ENCODE measurements at regions not wholly inside any gene's neighbourhood (a gene's known extent, or its start where the extent isn't known, plus 50 kb on each side); places are given as distances from the start of the nearest gene placed in this dataset.

DNA sequence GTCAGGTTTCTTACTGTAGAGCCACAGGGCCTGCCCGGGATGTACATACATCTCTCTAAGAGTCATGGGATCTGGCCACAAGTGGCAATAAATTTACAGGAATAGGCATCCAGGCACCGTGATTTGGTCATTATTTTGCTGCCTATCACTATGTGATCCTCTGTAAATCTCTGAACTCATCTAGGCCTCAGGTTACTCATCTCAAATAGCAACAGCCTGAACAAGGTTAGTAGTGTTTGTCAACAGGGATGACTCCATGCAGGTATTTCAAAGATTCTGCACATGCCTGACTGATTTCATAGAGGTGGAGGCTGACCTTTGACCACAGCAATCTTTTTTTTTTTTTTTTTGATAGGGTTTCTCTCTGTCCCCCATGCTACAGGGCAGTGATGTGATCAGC lies 88.8 kb upstream of the TBL1XR1 start:
- ATAC-seq = peak; percentile 59 to 97 (median 75)
- peak overlapping the region in 1 of 3 donors; percentile 39 for H3K27ac ChIP-seq

DNA sequence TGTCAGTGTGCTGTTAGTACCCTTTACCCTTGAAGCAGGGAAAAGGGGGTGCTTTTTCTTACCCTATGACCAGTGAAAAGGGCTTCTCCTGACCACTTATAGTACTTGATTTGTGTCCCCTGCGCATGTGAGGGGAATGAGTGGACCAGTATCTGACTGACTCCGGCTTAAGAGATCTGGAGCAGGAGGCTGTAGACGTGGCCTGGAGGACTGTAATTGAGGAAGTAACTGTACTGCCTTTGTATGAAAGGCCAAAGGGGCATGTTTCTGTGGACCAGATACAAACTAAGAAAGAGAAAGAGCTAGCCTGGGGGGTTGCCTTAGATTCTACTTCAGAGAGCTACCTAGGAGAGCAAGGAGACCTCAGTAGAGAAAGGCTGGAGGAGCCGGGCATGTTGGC lies 89.9 kb upstream of the TBL1XR1 start:
- no peak overlapping the region for H3K4me3 ChIP-seq
- 94% methylated on average over 3 of the region's 4 CpGs for WGBS (ENCODE audit: insufficient coverage, low coverage, low lambda C conversion rate, missing lambda C conversion rate)
- ATAC-seq (no peak), DNase-seq (no peak)
- no peaks in the 10 kb centered on the region for H3K9me3 ChIP-seq
- H3K27me3 ChIP-seq = no peaks in the 10 kb centered on the region
- TF ChIP-seq POLR2A (IDR thresholded peaks at IDR 0.05) = no peak
- TF ChIP-seq, protein P1, sequence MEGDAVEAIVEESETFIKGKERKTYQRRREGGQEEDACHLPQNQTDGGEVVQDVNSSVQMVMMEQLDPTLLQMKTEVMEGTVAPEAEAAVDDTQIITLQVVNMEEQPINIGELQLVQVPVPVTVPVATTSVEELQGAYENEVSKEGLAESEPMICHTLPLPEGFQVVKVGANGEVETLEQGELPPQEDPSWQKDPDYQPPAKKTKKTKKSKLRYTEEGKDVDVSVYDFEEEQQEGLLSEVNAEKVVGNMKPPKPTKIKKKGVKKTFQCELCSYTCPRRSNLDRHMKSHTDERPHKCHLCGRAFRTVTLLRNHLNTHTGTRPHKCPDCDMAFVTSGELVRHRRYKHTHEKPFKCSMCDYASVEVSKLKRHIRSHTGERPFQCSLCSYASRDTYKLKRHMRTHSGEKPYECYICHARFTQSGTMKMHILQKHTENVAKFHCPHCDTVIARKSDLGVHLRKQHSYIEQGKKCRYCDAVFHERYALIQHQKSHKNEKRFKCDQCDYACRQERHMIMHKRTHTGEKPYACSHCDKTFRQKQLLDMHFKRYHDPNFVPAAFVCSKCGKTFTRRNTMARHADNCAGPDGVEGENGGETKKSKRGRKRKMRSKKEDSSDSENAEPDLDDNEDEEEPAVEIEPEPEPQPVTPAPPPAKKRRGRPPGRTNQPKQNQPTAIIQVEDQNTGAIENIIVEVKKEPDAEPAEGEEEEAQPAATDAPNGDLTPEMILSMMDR (IDR thresholded peaks at IDR 0.05) = no peak
- H3K27ac ChIP-seq = no peak overlapping the region
- no peaks in the 10 kb centered on the region for H3K36me3 ChIP-seq
- intact Hi-C loops (cut with DNase I) = no loop called here
- H3K4me1 ChIP-seq = no peaks in the 10 kb centered on the region

More for the DNA sequence above, 88.8 kb upstream of the TBL1XR1 start:
- no peak overlapping the region for H3K4me3 ChIP-seq
- intact Hi-C loops (cut with DNase I) = no loop called here
- H3K36me3 ChIP-seq = no peaks in the 10 kb centered on the region
- H3K27me3 ChIP-seq = no peaks in the 10 kb centered on the region
- DNase-seq = no peak
- no peaks in the 10 kb centered on the region for H3K4me1 ChIP-seq
- 61% methylated on average over 2 of the region's 2 CpGs for WGBS (ENCODE audit: insufficient coverage, low coverage, low lambda C conversion rate, missing lambda C conversion rate)
- no peaks in the 10 kb centered on the region for H3K9me3 ChIP-seq
- no peak for TF ChIP-seq POLR2A (IDR thresholded peaks at IDR 0.05)
- TF ChIP-seq, protein P1 (IDR thresholded peaks at IDR 0.05) = no peak

DNA sequence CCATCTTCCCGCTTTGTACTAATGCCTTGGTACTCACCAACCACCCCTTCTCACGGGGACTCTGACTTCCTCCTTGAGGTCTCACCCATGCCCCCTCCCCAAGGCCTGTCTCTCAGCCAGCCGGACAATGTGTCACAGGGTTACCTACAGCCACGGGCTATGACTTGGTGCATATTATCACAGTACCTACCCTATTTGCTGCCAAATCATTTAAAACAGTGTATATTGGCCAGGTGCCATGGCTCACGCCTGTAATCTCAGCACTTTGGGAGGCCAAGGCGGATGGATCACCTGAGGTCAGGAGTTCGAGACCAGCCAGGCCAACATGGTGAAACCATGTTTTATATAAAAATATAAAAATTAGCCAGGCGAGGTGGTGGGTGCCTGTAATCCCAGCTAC lies 93.4 kb upstream of the TBL1XR1 start:
- Histone ChIP-seq H3K9me3 (no peaks in the 10 kb centered on the region), H3K4me3 (no peak overlapping the region), H3K27ac (no peak overlapping the region), H3K4me1 (no peaks in the 10 kb centered on the region), H3K27me3 (no peaks in the 10 kb centered on the region), H3K36me3 (no peaks in the 10 kb centered on the region)
- TF ChIP-seq, protein P1 (IDR thresholded peaks at IDR 0.05) = no peak
- TF ChIP-seq POLR2A (IDR thresholded peaks at IDR 0.05) = no peak
- intact Hi-C loops (cut with DNase I) = no loop called here
- WGBS (ENCODE audit: insufficient coverage, low coverage, low lambda C conversion rate, missing lambda C conversion rate) = 42% methylated on average over 7 of the region's 8 CpGs
- ATAC-seq (no peak), DNase-seq (no peak)

DNA sequence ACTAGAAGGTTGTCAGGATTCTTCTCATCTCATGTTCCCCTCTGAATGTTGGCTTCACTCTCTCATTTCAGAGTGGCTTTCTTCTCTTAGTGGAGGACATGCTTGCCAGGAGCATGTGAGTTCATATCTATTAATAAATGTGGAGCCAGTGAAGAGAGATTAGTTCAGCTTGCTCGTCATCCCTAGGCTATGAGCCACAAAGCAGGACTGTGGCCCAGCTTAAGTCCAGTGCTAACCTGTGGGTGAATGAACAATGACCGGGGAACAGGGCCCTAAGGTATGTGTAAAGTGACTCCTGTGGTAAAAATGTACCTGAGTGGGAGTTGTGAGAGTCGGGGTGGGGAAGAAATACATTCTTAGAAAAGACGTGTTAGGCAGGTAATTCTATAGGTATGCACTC lies 96.9 kb upstream of the TBL1XR1 start:
- peak in 1 of 4 donors; percentile 52 for ATAC-seq
- DNase-seq = no peak
- WGBS (ENCODE audit: insufficient coverage, low coverage, low lambda C conversion rate, missing lambda C conversion rate) = 73% methylated on average over 4 of the region's 4 CpGs
- Histone ChIP-seq H3K36me3 (no peaks in the 10 kb centered on the region), H3K4me3 (no peak overlapping the region), H3K9me3 (no peaks in the 10 kb centered on the region), H3K27ac (no peak overlapping the region), H3K4me1 (no peaks in the 10 kb centered on the region), H3K27me3 (no peaks in the 10 kb centered on the region)
- intact Hi-C loops (cut with DNase I) = no loop called here
- no peak for TF ChIP-seq POLR2A (IDR thresholded peaks at IDR 0.05)
- TF ChIP-seq, protein P1 (IDR thresholded peaks at IDR 0.05) = no peak

DNA sequence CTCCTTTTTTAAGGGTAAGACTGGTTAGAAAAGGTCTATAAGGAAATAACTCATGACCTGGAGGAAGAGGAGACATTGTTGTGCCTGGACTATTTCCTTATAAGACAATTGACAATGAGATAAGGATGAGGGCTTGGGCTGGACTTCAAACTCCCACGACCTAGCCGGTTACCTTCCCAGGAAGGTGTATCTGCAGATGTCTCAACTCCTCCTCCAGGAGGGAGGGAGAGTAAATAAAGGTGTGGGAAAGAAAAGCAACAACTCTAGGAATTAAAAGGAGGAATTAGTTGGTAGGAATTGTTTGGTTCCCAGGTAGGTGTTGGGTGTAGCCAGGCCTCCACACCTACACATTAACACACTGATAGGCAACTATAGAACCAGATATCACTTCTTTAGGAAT lies 97.8 kb upstream of the TBL1XR1 start:
- Histone ChIP-seq H3K36me3 (no peaks in the 10 kb centered on the region), H3K4me3 (no peak overlapping the region), H3K4me1 (peaks cover 0 to 4% (median 0%) of the 10 kb centered on the region in 4 donors), H3K27ac (no peak overlapping the region), H3K9me3 (no peaks in the 10 kb centered on the region), H3K27me3 (no peaks in the 10 kb centered on the region)
- ATAC-seq (no peak), DNase-seq (no peak)
- no peak for TF ChIP-seq POLR2A (IDR thresholded peaks at IDR 0.05)
- TF ChIP-seq, protein P1 (IDR thresholded peaks at IDR 0.05) = no peak
- intact Hi-C loops (cut with DNase I) = no loop called here
- 79% methylated on average over 2 of the region's 2 CpGs for WGBS (ENCODE audit: insufficient coverage, low coverage, low lambda C conversion rate, missing lambda C conversion rate)
